ENCODE measurements at regions not wholly inside any gene's neighbourhood (a gene's known extent, or its start where the extent isn't known, plus 50 kb on each side); places are given as distances from the start of the nearest gene placed in this dataset.

GRCh38 chr18:51621864-51622160 lies 424.3 kb upstream of the MEX3C start:
- H3K27me3 Mint-ChIP-seq (ENCODE audit: low read depth in 3 of 3), result peaks cover 2 to 10% (median 3%) of the 10 kb centered on the region in 3 donors
- no peaks in the 10 kb centered on the region for H3K4me1 Mint-ChIP-seq
- no peaks in the 10 kb centered on the region for H3K27me3 ChIP-seq (ENCODE audit: control insufficient read depth in 2 of 2, insufficient read depth in 2 of 2, low read length in 2 of 2)
- H2AFZ ChIP-seq (ENCODE audit: insufficient read depth, low read depth, low read length, poor library complexity, severe bottlenecking), result no peak overlapping the region
- TF ChIP-seq CTCF (IDR thresholded peaks at IDR 0.05), result no peak
- H3K27ac ChIP-seq (ENCODE audit: low read depth in 1 of 2, low read length in 2 of 2), result no peak overlapping the region
- no peaks in the 10 kb centered on the region for H3K4me1 ChIP-seq (ENCODE audit: control insufficient read depth in 1 of 2, insufficient read depth in 2 of 2, low read length in 2 of 2)
- no peak overlapping the region for H3K4me3 ChIP-seq (replicated peaks in 1 of 3; ENCODE audit: low read depth in 2 of 3, low read length in 3 of 3)
- no peak overlapping the region for H3K4me2 ChIP-seq (replicated peaks; ENCODE audit: extremely low read depth, low read length, poor library complexity, severe bottlenecking)
- H3K36me3 Mint-ChIP-seq, result no peaks in the 10 kb centered on the region
- peak overlapping the region in 1 of 2 donors; percentile 5 for H3K4me3 Mint-ChIP-seq
- no peak overlapping the region for H3K27ac Mint-ChIP-seq
- no peaks in the 10 kb centered on the region for H3K36me3 ChIP-seq (replicated peaks in 1 of 2; ENCODE audit: control insufficient read depth in 1 of 2, insufficient read depth in 2 of 2, low read length in 2 of 2)
- intact Hi-C loops (cut with micrococcal nuclease), result no loop called here
- no peak overlapping the region for H3K9ac ChIP-seq (ENCODE audit: insufficient read depth, low read length, poor library complexity, severe bottlenecking)
- no peaks in the 10 kb centered on the region for H3K79me2 ChIP-seq (ENCODE audit: insufficient read depth, low read length)
- no CpG with 5 or more reads among the region's 5 CpGs for WGBS (ENCODE audit: insufficient coverage)
- H4K20me1 ChIP-seq (ENCODE audit: insufficient read depth, low read length), result no peaks in the 10 kb centered on the region
- peaks cover 0 to 2% (median 0%) of the 10 kb centered on the region in 7 donors for H3K9me3 Mint-ChIP-seq
- no peaks in the 10 kb centered on the region for H3K9me3 ChIP-seq (replicated peaks in 1 of 2; ENCODE audit: control insufficient read depth in 1 of 2, insufficient read depth in 1 of 2, low read length in 2 of 2)
- DNase-seq, result no peak

GRCh38 chr18:51622702-51623101 lies 425.2 kb upstream of the MEX3C start:
- H3K9me3 ChIP-seq (replicated peaks in 1 of 2; ENCODE audit: control insufficient read depth in 1 of 2, insufficient read depth in 1 of 2, low read length in 2 of 2), result no peaks in the 10 kb centered on the region
- peaks cover 2 to 10% (median 3%) of the 10 kb centered on the region in 3 donors for H3K27me3 Mint-ChIP-seq (ENCODE audit: low read depth in 3 of 3)
- peaks cover 0 to 3% (median 0%) of the 10 kb centered on the region in 7 donors for H3K9me3 Mint-ChIP-seq
- H3K9ac ChIP-seq (ENCODE audit: insufficient read depth, low read length, poor library complexity, severe bottlenecking), result no peak overlapping the region
- 22% methylated on average over 4 of the region's 6 CpGs for WGBS (ENCODE audit: insufficient coverage)
- no peaks in the 10 kb centered on the region for H3K4me1 ChIP-seq (ENCODE audit: control insufficient read depth in 1 of 2, insufficient read depth in 2 of 2, low read length in 2 of 2)
- no peak overlapping the region for H3K4me3 ChIP-seq (replicated peaks in 1 of 3; ENCODE audit: low read depth in 2 of 3, low read length in 3 of 3)
- H3K27me3 ChIP-seq (ENCODE audit: control insufficient read depth in 2 of 2, insufficient read depth in 2 of 2, low read length in 2 of 2), result no peaks in the 10 kb centered on the region
- H3K27ac ChIP-seq (ENCODE audit: low read depth in 1 of 2, low read length in 2 of 2), result no peak overlapping the region
- no peak overlapping the region for H3K4me3 Mint-ChIP-seq
- no peak for TF ChIP-seq CTCF (IDR thresholded peaks at IDR 0.05)
- H3K4me2 ChIP-seq (replicated peaks; ENCODE audit: extremely low read depth, low read length, poor library complexity, severe bottlenecking), result no peak overlapping the region
- H3K36me3 Mint-ChIP-seq, result no peaks in the 10 kb centered on the region
- no peak for DNase-seq
- H3K79me2 ChIP-seq (ENCODE audit: insufficient read depth, low read length), result no peaks in the 10 kb centered on the region
- no peaks in the 10 kb centered on the region for H3K4me1 Mint-ChIP-seq
- H4K20me1 ChIP-seq (ENCODE audit: insufficient read depth, low read length), result no peaks in the 10 kb centered on the region
- no peak overlapping the region for H2AFZ ChIP-seq (ENCODE audit: insufficient read depth, low read depth, low read length, poor library complexity, severe bottlenecking)
- intact Hi-C loops (cut with micrococcal nuclease), result no loop called here
- no peak overlapping the region for H3K27ac Mint-ChIP-seq
- no peaks in the 10 kb centered on the region for H3K36me3 ChIP-seq (replicated peaks in 1 of 2; ENCODE audit: control insufficient read depth in 1 of 2, insufficient read depth in 2 of 2, low read length in 2 of 2)

All from CD14-positive monocyte (primary cell).